Ovary (tissue), 7 donors: ENCODE measurements at regions not wholly inside any gene's neighbourhood (a gene's known extent, or its start where the extent isn't known, plus 50 kb on each side); places are given as distances from the start of the nearest gene placed in this dataset.

Experiments
- DNase-seq, 5 donors: peaks; one replicate each; pipeline ENCODE4 v3.0.0-alpha.2; 2019 to 2020
- H3K27ac ChIP-seq, 2 donors: fragments of 200-600 bp; one replicate each; pipeline versions ENCODE4 v1.5.1 to v1.8.0; 2019 to 2022
- H3K27me3 ChIP-seq: fragments of 200-600 bp; one replicate; pipeline ENCODE4 v1.8.0; 2022
- H3K36me3 ChIP-seq: fragments of 200-600 bp; sonication (generic); one replicate; pipeline ENCODE4 v1.5.1; 2019
- H3K4me1 ChIP-seq: one replicate; pipeline ENCODE4 v1.8.1; 2013; ENCODE audit warnings: mild to moderate bottlenecking, moderate library complexity; ENCODE audit not compliant: insufficient read depth
- H3K4me3 ChIP-seq: fragments of 200-600 bp; sonication (generic); one replicate; pipeline ENCODE4 v1.5.1; 2017
- H3K9me3 ChIP-seq, 2 donors: fragments of 200-600 bp in 1 of 2; sonication (generic) in 1 of 2; one replicate each; pipeline versions ENCODE4 v1.5.1 to v1.8.1; 2013 to 2019; ENCODE audit warnings: mild to moderate bottlenecking in 1 of 2, moderate library complexity in 1 of 2
- EP300 ChIP-seq: sonication (generic); formaldehyde crosslinking; IDR thresholded peaks from one replicate; pipeline ENCODE4 v1.6.1; 2017; ENCODE audit warnings: antibody characterized with exemption
- POLR2A ChIP-seq: fragments of 450-650 bp; IDR thresholded peaks from one replicate; pipeline ENCODE4 v1.6.1; 2017; ENCODE audit warnings: antibody characterized with exemption, mild to moderate bottlenecking, moderate library complexity
- WGBS, 3 donors: extraction: QIAGEN DNeasy Blood & Tissue Kit in 1 of 3; methylation state at CpG; one replicate each; pipeline versions ENCODE4 v1.1.5 to v1.1.7; 2013 to 2017; 5-methylcytosine and 5-hydroxymethylcytosine counted together
- intact Hi-C, 4 donors: fragments of 100-400 bp; cut with DNase I; formaldehyde crosslinking; loops; one replicate each; pipeline versions ENCODE4 v1.11.0 to v1.15.1; 2022 to 2023
- TF ChIP-seq, protein P1 (sequence below), 3 donors: fragments of 450-650 bp in 2 of 3; fragments of 200-600 bp in 1 of 3; IDR thresholded peaks; one replicate each; pipeline versions ENCODE4 v1.5.1 to v1.8.0; 2016 to 2022; ENCODE audit warnings: antibody characterized with exemption in 3 of 3, mild to moderate bottlenecking in 1 of 3
- donor health status: DM: no; HTN: no; CAD: no; lungs with moderate emphysema.
- donor health status: DM: no; HTN: no; CAD: no.
- donor health status: Bipolar disorder and iron deficiency.
- donor health status: DM: no; HTN: no; CAD: no.
- donor health status: DM: yes; HTN: yes; CAD: no.

- Histone ChIP-seq H3K27me3 (no peaks in the 10 kb centered on the region), H3K36me3 (no peaks in the 10 kb centered on the region), H3K4me1 (no peaks in the 10 kb centered on the region), H3K9me3 (no peaks in the 10 kb centered on the region), H3K4me3 (no peak overlapping the region), H3K27ac (no peak overlapping the region)
- DNase-seq = no peak
- TF ChIP-seq, protein P1, sequence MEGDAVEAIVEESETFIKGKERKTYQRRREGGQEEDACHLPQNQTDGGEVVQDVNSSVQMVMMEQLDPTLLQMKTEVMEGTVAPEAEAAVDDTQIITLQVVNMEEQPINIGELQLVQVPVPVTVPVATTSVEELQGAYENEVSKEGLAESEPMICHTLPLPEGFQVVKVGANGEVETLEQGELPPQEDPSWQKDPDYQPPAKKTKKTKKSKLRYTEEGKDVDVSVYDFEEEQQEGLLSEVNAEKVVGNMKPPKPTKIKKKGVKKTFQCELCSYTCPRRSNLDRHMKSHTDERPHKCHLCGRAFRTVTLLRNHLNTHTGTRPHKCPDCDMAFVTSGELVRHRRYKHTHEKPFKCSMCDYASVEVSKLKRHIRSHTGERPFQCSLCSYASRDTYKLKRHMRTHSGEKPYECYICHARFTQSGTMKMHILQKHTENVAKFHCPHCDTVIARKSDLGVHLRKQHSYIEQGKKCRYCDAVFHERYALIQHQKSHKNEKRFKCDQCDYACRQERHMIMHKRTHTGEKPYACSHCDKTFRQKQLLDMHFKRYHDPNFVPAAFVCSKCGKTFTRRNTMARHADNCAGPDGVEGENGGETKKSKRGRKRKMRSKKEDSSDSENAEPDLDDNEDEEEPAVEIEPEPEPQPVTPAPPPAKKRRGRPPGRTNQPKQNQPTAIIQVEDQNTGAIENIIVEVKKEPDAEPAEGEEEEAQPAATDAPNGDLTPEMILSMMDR (IDR thresholded peaks at IDR 0.05) = no peak
- TF ChIP-seq POLR2A (no peak), EP300 (no peak)
- intact Hi-C loops = no loop called here
Measured at GRCh38 chr18:47387864-47388263, 136.4 kb upstream of the SKOR2 start.

GRCh38 chr18:47383729-47384128 lies 132.3 kb upstream of the SKOR2 start:
- Histone ChIP-seq H3K27ac (no peak overlapping the region), H3K4me1 (no peaks in the 10 kb centered on the region), H3K36me3 (no peaks in the 10 kb centered on the region), H3K9me3 (no peaks in the 10 kb centered on the region), H3K4me3 (no peak overlapping the region), H3K27me3 (no peaks in the 10 kb centered on the region)
- no peak for DNase-seq
- WGBS, 3 donors = 48 to 57% (median 52%) methylated on average over 1 of the region's 1 CpG
- intact Hi-C loops = no loop called here
- TF ChIP-seq EP300 = no peak
- TF ChIP-seq POLR2A = no peak
- TF ChIP-seq, protein P1 (IDR thresholded peaks at IDR 0.05) = no peak

GRCh38 chr18:47381975-47382570 lies 130.6 kb upstream of the SKOR2 start:
- H3K27me3 ChIP-seq = no peaks in the 10 kb centered on the region
- intact Hi-C loops = no loop called here
- H3K4me3 ChIP-seq = no peak overlapping the region
- no peak overlapping the region for H3K27ac ChIP-seq
- no peak for DNase-seq
- TF ChIP-seq, protein P1 (IDR thresholded peaks at IDR 0.05) = no peak
- TF ChIP-seq POLR2A = no peak
- 5 to 16% (median 9%) methylated on average over 14 of the region's 14 CpGs for WGBS, 3 donors
- H3K9me3 ChIP-seq = no peaks in the 10 kb centered on the region
- no peaks in the 10 kb centered on the region for H3K36me3 ChIP-seq
- no peaks in the 10 kb centered on the region for H3K4me1 ChIP-seq

DNA sequence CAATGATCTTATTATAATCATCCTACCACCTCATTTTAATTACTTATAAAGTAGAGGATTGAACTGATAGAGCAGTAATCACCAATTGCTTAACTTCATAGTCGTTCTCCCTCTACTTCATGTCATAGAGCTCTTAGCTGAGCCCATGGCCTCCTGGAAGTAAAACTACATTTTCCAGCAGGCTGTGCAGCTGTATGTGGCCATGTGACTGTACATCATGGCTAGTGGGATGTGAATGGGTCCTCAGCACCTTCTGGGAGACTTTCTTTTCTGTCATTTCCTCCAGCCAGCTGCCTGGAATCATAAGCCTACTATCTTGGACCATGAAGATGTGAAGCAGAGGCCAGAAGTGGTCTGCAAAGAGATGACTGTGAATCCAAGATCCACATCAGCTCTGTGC lies 128.7 kb upstream of the SKOR2 start:
- no peaks in the 10 kb centered on the region for H3K4me1 ChIP-seq
- H3K27me3 ChIP-seq = no peaks in the 10 kb centered on the region
- intact Hi-C loops = no loop called here
- TF ChIP-seq, protein P1 (IDR thresholded peaks at IDR 0.05) = no peak
- TF ChIP-seq EP300 (no peak), POLR2A (no peak)
- H3K9me3 ChIP-seq = no peaks in the 10 kb centered on the region
- WGBS, 3 donors = 54 to 78% (median 57%) methylated on average over 1 of the region's 1 CpG
- H3K4me3 ChIP-seq = no peak overlapping the region
- H3K27ac ChIP-seq = no peak overlapping the region
- DNase-seq = no peak
- no peaks in the 10 kb centered on the region for H3K36me3 ChIP-seq
